ENCODE measurements at regions not wholly inside any gene's neighbourhood (a gene's known extent, or its start where the extent isn't known, plus 50 kb on each side); places are given as distances from the start of the nearest gene placed in this dataset.

- Histone ChIP-seq H3K27me3 (ENCODE audit: control insufficient read depth, insufficient read depth, low read length) (no peaks in the 10 kb centered on the region), H3K36me3 (ENCODE audit: control insufficient read depth, insufficient read depth, low read length) (no peaks in the 10 kb centered on the region), H3K4me3 (ENCODE audit: low read depth, low read length) (no peak overlapping the region)
- ChIA-PET POLR2A (no interaction called here), CTCF (no interaction called here)
- DNase-seq (ENCODE audit: low read depth), result no peak
- no peak for TF ChIP-seq CTCF (IDR thresholded peaks at IDR 0.05; ENCODE audit: insufficient read depth, low read depth, low read length)
These were observed 188.0 kb upstream of the TENT5A start for GRCh38 chr6:81940451-81940985.

DNA sequence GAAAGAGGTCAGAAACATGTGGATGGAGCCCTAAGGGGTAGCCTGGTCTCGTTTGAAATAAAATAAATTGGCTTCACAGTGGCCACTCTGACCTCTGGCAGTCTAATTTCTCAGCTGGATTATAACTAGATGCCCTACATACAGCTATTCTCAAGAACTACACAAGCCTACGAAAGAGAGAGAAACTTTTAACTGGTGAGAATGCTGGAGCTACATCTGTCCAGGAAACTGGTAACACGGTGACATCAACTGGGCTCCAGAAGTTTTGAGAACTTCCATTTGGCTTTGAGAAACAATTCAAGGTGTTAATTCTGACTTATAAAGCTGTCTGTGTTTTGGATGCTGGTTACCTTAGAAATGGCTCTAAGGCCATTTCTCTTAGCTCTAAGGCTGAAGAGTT lies 187.3 kb upstream of the TENT5A start:
- Histone ChIP-seq H3K4me3 (ENCODE audit: low read depth, low read length) (no peak overlapping the region), H3K27me3 (ENCODE audit: control insufficient read depth, insufficient read depth, low read length) (no peaks in the 10 kb centered on the region), H3K36me3 (ENCODE audit: control insufficient read depth, insufficient read depth, low read length) (no peaks in the 10 kb centered on the region)
- DNase-seq (ENCODE audit: low read depth), result no peak
- TF ChIP-seq CTCF (IDR thresholded peaks at IDR 0.05; ENCODE audit: insufficient read depth, low read depth, low read length), result no peak
- ChIA-PET CTCF (no interaction called here), POLR2A (no interaction called here)

DNA sequence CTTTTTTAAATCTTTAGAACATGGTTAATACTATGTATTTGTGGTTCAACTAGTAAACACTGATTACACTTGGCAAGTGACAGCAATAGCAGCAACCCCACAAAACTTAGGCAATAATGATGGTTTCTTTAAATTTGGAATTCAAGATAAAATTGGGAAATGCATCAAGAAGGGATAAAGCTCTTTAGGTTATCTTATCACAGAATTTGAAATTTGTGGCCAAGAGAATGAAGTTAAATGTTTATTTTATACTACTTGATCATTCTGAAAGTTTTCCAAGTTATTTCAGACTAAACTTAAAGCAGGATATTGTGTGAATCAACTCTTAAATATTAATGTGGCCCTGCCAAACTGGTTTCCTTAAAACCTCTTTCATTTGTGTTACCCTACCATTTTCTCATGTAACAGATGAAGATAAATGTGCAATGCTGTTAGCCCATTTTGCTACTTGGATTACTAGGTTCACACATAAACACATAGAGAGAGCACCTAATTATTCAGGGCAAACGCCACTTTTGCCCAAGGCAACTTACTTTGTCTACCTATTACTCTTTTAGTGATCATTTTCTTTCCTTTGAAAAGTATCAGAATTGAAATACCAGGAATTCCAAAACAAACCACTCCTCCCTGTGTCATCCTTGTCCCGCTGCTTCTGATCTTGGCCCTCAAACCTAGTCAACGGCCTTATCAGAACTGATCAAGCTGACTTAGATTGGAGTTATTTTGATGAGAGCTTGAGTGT lies 186.7 kb upstream of the TENT5A start:
- CTCF ChIA-PET, result no interaction called here
- Histone ChIP-seq H3K4me3 (ENCODE audit: low read depth, low read length) (no peak overlapping the region), H3K36me3 (ENCODE audit: control insufficient read depth, insufficient read depth, low read length) (no peaks in the 10 kb centered on the region), H3K27me3 (ENCODE audit: control insufficient read depth, insufficient read depth, low read length) (no peaks in the 10 kb centered on the region)
- DNase-seq (ENCODE audit: low read depth), result peak; percentile 27
- TF ChIP-seq CTCF (IDR thresholded peaks at IDR 0.05; ENCODE audit: insufficient read depth, low read depth, low read length), result no peak
- POLR2A ChIA-PET, result no interaction called here

DNA sequence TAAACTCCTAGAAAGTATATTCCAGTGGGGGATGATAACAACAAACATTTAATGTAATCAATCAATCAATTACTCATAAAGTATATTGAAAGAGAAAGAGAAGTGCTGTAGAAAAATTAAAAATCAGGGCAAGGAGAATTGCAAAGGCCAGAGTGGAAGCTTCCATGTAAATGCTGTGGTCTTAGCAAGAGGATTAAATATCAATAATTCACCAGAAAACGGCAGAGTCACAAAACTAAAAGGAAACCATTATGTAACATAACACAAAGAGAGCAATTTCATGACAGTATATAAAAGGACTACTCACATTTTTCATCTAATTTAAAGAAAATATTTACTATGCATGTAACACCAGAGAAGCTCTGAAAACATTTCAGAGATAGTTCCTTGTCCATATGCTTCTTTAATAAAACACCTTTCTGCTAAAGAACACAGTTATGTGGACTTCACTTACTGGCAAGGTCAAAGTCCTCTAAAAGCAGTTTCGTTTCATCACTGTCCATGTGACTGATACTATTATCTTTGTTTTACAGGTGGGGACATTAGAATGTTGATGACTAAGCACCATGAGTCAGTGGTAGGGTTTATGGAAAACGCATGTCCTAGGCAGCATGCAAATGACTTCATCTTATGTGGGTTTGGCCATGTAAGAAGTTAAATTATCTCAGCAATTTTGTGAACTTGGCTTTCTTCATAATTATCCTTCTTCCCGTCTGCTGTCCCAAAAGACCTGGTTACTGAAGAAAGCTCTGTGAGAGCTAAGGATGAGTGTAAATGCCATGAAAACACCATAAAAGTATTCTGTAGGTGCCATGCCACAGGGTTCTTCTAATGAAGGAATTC lies 185.8 kb upstream of the TENT5A start:
- TF ChIP-seq CTCF (IDR thresholded peaks at IDR 0.05; ENCODE audit: insufficient read depth, low read depth, low read length), result no peak
- ChIA-PET CTCF (interaction anchor here (1.6 kb wide), 1 partner anchor 23 kb away, joined by 4 read pairs; no protein-coding TSS in a partner anchor), POLR2A (no interaction called here)
- H3K27me3 ChIP-seq (ENCODE audit: control insufficient read depth, insufficient read depth, low read length), result no peaks in the 10 kb centered on the region
- peak; percentile 80 for DNase-seq (ENCODE audit: low read depth)
- no peaks in the 10 kb centered on the region for H3K36me3 ChIP-seq (ENCODE audit: control insufficient read depth, insufficient read depth, low read length)
- H3K4me3 ChIP-seq (ENCODE audit: low read depth, low read length), result no peak overlapping the region

DNA sequence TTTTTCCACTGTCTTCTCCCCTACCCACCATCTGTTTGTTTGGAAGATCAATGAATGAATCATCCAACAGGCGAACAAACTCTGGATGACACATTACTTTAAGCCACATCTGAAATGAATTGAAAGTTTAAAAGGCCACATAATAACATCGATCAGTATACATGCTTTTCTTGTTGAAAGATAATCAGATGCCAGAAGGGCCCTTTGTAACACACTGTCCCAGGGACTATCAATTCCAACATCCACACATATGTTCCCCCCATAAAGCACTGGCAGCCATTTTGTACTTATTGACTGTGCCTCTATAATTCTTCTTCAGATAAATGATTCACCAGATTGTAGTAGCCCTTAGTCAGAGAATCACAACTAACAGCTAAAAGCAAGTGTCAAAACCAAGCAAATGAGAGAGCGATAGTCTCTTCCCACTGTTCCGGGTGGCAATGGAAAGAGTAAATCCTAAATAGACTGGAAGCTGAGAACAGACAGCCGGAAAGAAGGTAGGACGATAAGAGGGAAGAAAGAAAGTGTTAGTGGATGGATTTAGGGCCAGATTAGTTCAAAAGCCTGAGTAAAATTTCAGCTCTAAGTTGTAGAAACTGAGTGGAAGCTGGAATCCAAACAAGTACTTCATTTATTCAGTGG lies 184.9 kb upstream of the TENT5A start:
- no peaks in the 10 kb centered on the region for H3K36me3 ChIP-seq (ENCODE audit: control insufficient read depth, insufficient read depth, low read length)
- TF ChIP-seq CTCF (IDR thresholded peaks at IDR 0.05; ENCODE audit: insufficient read depth, low read depth, low read length), result no peak
- peak; percentile 26 for DNase-seq (ENCODE audit: low read depth)
- no peaks in the 10 kb centered on the region for H3K27me3 ChIP-seq (ENCODE audit: control insufficient read depth, insufficient read depth, low read length)
- ChIA-PET POLR2A (no interaction called here), CTCF (interaction anchor here (1.6 kb wide), 1 partner anchor 22 kb away, joined by 4 read pairs; no protein-coding TSS in a partner anchor)
- H3K4me3 ChIP-seq (ENCODE audit: low read depth, low read length), result no peak overlapping the region
